GM12892 (cell line): ENCODE measurements at regions not wholly inside any gene's neighbourhood (a gene's known extent, or its start where the extent isn't known, plus 50 kb on each side); places are given as distances from the start of the nearest gene placed in this dataset.

Source experiments
- DNase-seq: peaks from one replicate; pipeline ENCODE4 v3.0.0; 2011; ENCODE audit not compliant: insufficient read length
- FAIRE-seq: peaks from 2 replicates; lab custom pipeline; 2011; peaks lifted over from hg19 to GRCh38; lab: Jason Lieb, UNC
- POLR2A ChIP-seq: IDR thresholded peaks from 2 replicates; pipeline ENCODE4 v1.6.1; 2011; ENCODE audit warnings: low read depth, low read length, control low read depth
- POLR2AphosphoS5 ChIP-seq: IDR thresholded peaks from 2 replicates; pipeline ENCODE4 v1.6.1; 2011; ENCODE audit warnings: low read depth, low read length, control low read depth
- TAF1 ChIP-seq: IDR thresholded peaks from 2 replicates; pipeline ENCODE4 v1.6.1; 2011; ENCODE audit warnings: low read depth, mild to moderate bottlenecking, control low read depth, low read length, borderline replicate concordance

GRCh38 chr15:70530017-70530499, 233.3 kb downstream of the UACA start:
- DNase-seq (no peak), FAIRE-seq (no peak)
- no peak for TF ChIP-seq TAF1
- no peak for TF ChIP-seq POLR2AphosphoS5
- TF ChIP-seq POLR2A: no peak

GRCh38 chr15:70528816-70529215, 234.5 kb downstream of the UACA start:
- no peak for DNase-seq
- no peak for TF ChIP-seq POLR2AphosphoS5
- no peak for TF ChIP-seq TAF1
- TF ChIP-seq POLR2A: no peak
- no peak for FAIRE-seq

GRCh38 chr15:70528270-70528706, 235.1 kb downstream of the UACA start:
- TF ChIP-seq POLR2AphosphoS5: no peak
- TF ChIP-seq POLR2A: no peak
- no peak for TF ChIP-seq TAF1
- FAIRE-seq (peak; percentile 76), DNase-seq (peak; percentile 29)

GRCh38 chr15:70526974-70527325, 236.4 kb downstream of the UACA start:
- no peak for FAIRE-seq
- TF ChIP-seq POLR2AphosphoS5 (no peak), POLR2A (no peak), TAF1 (no peak)
- no peak for DNase-seq

- TF ChIP-seq POLR2AphosphoS5 (no peak), TAF1 (no peak), POLR2A (no peak)
- DNase-seq (no peak), FAIRE-seq (no peak)
Observed at GRCh38 chr15:70526221-70526973, 237.0 kb downstream of the UACA start.

GRCh38 chr15:70525551-70525950, 237.8 kb downstream of the UACA start:
- TF ChIP-seq POLR2A: no peak
- TF ChIP-seq POLR2AphosphoS5: no peak
- TF ChIP-seq TAF1: no peak
- no peak for DNase-seq
- no peak for FAIRE-seq

- no peak for TF ChIP-seq POLR2A
- TF ChIP-seq TAF1: no peak
- no peak for DNase-seq
- FAIRE-seq: no peak
Observed at GRCh38 chr15:70524470-70524869, 238.9 kb downstream of the UACA start.

GRCh38 chr15:70523616-70524015, 239.7 kb downstream of the UACA start:
- FAIRE-seq: no peak
- DNase-seq: no peak
- TF ChIP-seq POLR2AphosphoS5: no peak
- no peak for TF ChIP-seq TAF1
- no peak for TF ChIP-seq POLR2A

GRCh38 chr15:70523192-70523591, 240.2 kb downstream of the UACA start:
- FAIRE-seq (no peak), DNase-seq (no peak)
- TF ChIP-seq POLR2A: no peak
- TF ChIP-seq POLR2AphosphoS5: no peak
- no peak for TF ChIP-seq TAF1

- TF ChIP-seq POLR2AphosphoS5: no peak
- no peak for TF ChIP-seq POLR2A
- no peak for TF ChIP-seq TAF1
- FAIRE-seq (no peak), DNase-seq (no peak)
Observed at GRCh38 chr15:70522323-70522966, 240.9 kb downstream of the UACA start.

GRCh38 chr15:70521576-70522322, 241.6 kb downstream of the UACA start:
- TF ChIP-seq TAF1 (no peak), POLR2AphosphoS5 (no peak), POLR2A (no peak)
- DNase-seq: no peak
- FAIRE-seq: no peak
